ENCODE measurements at regions not wholly inside any gene's neighbourhood (a gene's known extent, or its start where the extent isn't known, plus 50 kb on each side); places are given as distances from the start of the nearest gene placed in this dataset.

DNA sequence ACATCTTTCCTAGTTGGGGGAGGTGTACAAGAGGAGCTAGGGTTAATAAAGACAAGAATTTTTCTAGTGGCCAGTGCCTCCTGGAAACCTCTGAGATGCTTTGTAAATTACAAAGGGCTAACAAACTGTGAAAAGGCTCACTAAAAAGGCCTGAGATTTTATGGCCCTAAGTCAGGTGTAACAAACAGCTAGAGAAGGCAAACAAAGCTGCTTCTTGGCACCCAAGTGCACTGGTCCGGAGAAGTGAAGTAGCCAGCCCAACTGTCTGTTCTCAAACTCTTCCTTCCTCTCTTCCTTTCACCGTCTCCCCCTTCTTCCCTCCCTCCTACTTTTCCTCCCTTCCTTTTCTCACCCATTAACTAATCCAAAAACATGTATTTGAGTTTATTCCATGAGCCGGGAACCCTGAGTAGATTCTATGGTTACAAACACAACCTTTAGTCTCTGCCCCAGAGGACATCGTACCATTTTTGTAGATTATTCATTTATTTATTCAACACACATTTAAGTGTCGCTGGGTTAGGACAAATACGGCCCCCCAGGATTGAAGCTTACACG, 143.4 kb upstream of the PCGF5 start:
- peak overlapping the region; percentile 6 to 67 for H3K27ac ChIP-seq (ENCODE audit: low read depth in 1 of 2, low read length in 2 of 2)

DNA sequence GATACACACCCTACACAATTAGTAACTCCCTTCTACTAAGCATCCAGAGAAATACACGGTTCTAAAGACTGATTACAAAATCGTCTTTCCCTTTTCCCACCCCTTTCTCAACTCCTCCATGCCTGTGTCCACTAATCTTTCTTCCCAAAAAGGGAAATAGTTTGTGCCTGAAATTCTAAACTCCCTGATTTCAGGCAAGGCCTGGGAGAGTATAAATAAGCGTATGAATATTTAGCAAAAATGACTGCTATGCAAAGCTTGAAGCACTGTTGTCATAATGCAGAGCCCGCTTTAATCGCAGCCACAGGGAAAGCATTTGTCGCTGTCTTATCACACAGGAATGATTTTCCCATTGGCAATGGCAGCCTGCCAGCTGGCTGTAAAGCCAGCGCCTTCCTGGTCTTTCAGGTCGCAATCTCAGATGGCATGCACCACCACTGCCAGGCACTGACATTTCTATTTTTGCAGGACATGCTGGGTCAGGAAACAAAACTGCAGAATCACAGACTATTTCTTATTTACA, 142.9 kb upstream of the PCGF5 start:
- DNase-seq (ENCODE audit: low spot score), result no peak
- Histone ChIP-seq H3K27me3 (ENCODE audit: control insufficient read depth in 4 of 4, insufficient read depth in 4 of 4, low read length in 3 of 4) (no peaks in the 10 kb centered on the region), H3K27ac (ENCODE audit: low read depth in 1 of 2, low read length in 2 of 2) (peak overlapping the region; percentile 6 to 67), H3K9me3 (ENCODE audit: control insufficient read depth in 4 of 4, low read length in 3 of 4) (no peaks in the 10 kb centered on the region), H3K4me1 (ENCODE audit: control insufficient read depth in 4 of 4, insufficient read depth in 4 of 4, low read length in 3 of 4) (peaks cover 0 to 16% (median 9%) of the 10 kb centered on the region in 4 donors), H3K36me3 (ENCODE audit: control insufficient read depth in 4 of 4, insufficient read depth in 3 of 4, low read depth in 1 of 4, low read length in 3 of 4) (no peaks in the 10 kb centered on the region), H3K4me3 (ENCODE audit: low read depth in 1 of 3, low read length in 3 of 3) (peak overlapping the region; percentile 9 to 41 (median 24)), H3K9ac (ENCODE audit: low read depth in 1 of 2, low read length in 2 of 2) (peak overlapping the region in 1 of 2 donors; percentile 50)
- WGBS, result 29% methylated on average over 8 of the region's 8 CpGs
- TF ChIP-seq EGR1 (IDR thresholded peaks at IDR 0.05; ENCODE audit: low read depth in 2 of 2) (peak in 1 of 2 donors; percentile 11), YY1 (IDR thresholded peaks at IDR 0.05) (peak; percentile 61), TAF1 (conservative IDR thresholded peaks at IDR 0.05) (peak; percentile 29), RAD21 (IDR thresholded peaks at IDR 0.05) (peak in 1 of 2 donors; percentile 21), GABPA (IDR thresholded peaks at IDR 0.05 in 1 of 2, conservative IDR thresholded peaks at IDR 0.05 in 1 of 2) (no peak), RXRA (IDR thresholded peaks at IDR 0.05) (peak in 1 of 2 donors; percentile 44), HNF4G (IDR thresholded peaks at IDR 0.05) (no peak), FOXA2 (IDR thresholded peaks at IDR 0.05) (peak; percentile 28), NR2F2 (IDR thresholded peaks at IDR 0.05) (peak; percentile 57), FOXA1 (IDR thresholded peaks at IDR 0.05) (no peak), JUND (IDR thresholded peaks at IDR 0.05) (peak in 1 of 2 donors; percentile 34), SP1 (IDR thresholded peaks at IDR 0.05) (peak; percentile 36), HNF4A (conservative IDR thresholded peaks at IDR 0.05) (peak; percentile 2 to 25)
- TF ChIP-seq, protein P1, sequence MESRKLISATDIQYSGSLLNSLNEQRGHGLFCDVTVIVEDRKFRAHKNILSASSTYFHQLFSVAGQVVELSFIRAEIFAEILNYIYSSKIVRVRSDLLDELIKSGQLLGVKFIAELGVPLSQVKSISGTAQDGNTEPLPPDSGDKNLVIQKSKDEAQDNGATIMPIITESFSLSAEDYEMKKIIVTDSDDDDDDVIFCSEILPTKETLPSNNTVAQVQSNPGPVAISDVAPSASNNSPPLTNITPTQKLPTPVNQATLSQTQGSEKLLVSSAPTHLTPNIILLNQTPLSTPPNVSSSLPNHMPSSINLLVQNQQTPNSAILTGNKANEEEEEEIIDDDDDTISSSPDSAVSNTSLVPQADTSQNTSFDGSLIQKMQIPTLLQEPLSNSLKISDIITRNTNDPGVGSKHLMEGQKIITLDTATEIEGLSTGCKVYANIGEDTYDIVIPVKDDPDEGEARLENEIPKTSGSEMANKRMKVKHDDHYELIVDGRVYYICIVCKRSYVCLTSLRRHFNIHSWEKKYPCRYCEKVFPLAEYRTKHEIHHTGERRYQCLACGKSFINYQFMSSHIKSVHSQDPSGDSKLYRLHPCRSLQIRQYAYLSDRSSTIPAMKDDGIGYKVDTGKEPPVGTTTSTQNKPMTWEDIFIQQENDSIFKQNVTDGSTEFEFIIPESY (IDR thresholded peaks at IDR 0.05), result peak; percentile 13
- TF ChIP-seq, protein P2, sequence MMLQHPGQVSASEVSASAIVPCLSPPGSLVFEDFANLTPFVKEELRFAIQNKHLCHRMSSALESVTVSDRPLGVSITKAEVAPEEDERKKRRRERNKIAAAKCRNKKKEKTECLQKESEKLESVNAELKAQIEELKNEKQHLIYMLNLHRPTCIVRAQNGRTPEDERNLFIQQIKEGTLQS (IDR thresholded peaks at IDR 0.05), result no peak
- TF ChIP-seq, protein P3, sequence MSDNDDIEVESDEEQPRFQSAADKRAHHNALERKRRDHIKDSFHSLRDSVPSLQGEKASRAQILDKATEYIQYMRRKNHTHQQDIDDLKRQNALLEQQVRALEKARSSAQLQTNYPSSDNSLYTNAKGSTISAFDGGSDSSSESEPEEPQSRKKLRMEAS (IDR thresholded peaks at IDR 0.05), result peak; percentile 54
- TF ChIP-seq, protein P4, sequence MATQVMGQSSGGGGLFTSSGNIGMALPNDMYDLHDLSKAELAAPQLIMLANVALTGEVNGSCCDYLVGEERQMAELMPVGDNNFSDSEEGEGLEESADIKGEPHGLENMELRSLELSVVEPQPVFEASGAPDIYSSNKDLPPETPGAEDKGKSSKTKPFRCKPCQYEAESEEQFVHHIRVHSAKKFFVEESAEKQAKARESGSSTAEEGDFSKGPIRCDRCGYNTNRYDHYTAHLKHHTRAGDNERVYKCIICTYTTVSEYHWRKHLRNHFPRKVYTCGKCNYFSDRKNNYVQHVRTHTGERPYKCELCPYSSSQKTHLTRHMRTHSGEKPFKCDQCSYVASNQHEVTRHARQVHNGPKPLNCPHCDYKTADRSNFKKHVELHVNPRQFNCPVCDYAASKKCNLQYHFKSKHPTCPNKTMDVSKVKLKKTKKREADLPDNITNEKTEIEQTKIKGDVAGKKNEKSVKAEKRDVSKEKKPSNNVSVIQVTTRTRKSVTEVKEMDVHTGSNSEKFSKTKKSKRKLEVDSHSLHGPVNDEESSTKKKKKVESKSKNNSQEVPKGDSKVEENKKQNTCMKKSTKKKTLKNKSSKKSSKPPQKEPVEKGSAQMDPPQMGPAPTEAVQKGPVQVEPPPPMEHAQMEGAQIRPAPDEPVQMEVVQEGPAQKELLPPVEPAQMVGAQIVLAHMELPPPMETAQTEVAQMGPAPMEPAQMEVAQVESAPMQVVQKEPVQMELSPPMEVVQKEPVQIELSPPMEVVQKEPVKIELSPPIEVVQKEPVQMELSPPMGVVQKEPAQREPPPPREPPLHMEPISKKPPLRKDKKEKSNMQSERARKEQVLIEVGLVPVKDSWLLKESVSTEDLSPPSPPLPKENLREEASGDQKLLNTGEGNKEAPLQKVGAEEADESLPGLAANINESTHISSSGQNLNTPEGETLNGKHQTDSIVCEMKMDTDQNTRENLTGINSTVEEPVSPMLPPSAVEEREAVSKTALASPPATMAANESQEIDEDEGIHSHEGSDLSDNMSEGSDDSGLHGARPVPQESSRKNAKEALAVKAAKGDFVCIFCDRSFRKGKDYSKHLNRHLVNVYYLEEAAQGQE (IDR thresholded peaks at IDR 0.05), result no peak
- TF ChIP-seq, protein P5, sequence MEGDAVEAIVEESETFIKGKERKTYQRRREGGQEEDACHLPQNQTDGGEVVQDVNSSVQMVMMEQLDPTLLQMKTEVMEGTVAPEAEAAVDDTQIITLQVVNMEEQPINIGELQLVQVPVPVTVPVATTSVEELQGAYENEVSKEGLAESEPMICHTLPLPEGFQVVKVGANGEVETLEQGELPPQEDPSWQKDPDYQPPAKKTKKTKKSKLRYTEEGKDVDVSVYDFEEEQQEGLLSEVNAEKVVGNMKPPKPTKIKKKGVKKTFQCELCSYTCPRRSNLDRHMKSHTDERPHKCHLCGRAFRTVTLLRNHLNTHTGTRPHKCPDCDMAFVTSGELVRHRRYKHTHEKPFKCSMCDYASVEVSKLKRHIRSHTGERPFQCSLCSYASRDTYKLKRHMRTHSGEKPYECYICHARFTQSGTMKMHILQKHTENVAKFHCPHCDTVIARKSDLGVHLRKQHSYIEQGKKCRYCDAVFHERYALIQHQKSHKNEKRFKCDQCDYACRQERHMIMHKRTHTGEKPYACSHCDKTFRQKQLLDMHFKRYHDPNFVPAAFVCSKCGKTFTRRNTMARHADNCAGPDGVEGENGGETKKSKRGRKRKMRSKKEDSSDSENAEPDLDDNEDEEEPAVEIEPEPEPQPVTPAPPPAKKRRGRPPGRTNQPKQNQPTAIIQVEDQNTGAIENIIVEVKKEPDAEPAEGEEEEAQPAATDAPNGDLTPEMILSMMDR (IDR thresholded peaks at IDR 0.05; ENCODE audit: low read depth, low read length, missing input control), result no peak

More for the DNA sequence above, 143.4 kb upstream of the PCGF5 start:
- Histone ChIP-seq H3K36me3 (ENCODE audit: control insufficient read depth in 4 of 4, insufficient read depth in 3 of 4, low read depth in 1 of 4, low read length in 3 of 4) (no peaks in the 10 kb centered on the region), H3K9ac (ENCODE audit: low read depth in 1 of 2, low read length in 2 of 2) (peak overlapping the region in 1 of 2 donors; percentile 50), H3K9me3 (ENCODE audit: control insufficient read depth in 4 of 4, low read length in 3 of 4) (no peaks in the 10 kb centered on the region), H3K4me1 (ENCODE audit: control insufficient read depth in 4 of 4, insufficient read depth in 4 of 4, low read length in 3 of 4) (peaks cover 0 to 16% (median 9%) of the 10 kb centered on the region in 4 donors), H3K27me3 (ENCODE audit: control insufficient read depth in 4 of 4, insufficient read depth in 4 of 4, low read length in 3 of 4) (no peaks in the 10 kb centered on the region), H3K4me3 (ENCODE audit: low read depth in 1 of 3, low read length in 3 of 3) (peak overlapping the region; percentile 9 to 41 (median 24))
- TF ChIP-seq HNF4A (conservative IDR thresholded peaks at IDR 0.05) (peak; percentile 16 to 76), FOXA1 (IDR thresholded peaks at IDR 0.05) (no peak), RXRA (IDR thresholded peaks at IDR 0.05) (no peak), EGR1 (IDR thresholded peaks at IDR 0.05; ENCODE audit: low read depth in 2 of 2) (no peak), FOXA2 (IDR thresholded peaks at IDR 0.05) (no peak)
- DNase-seq (ENCODE audit: low spot score), result no peak
- WGBS, result 40% methylated on average over 7 of the region's 7 CpGs
